ENCODE measurements at regions not wholly inside any gene's neighbourhood (a gene's known extent, or its start where the extent isn't known, plus 50 kb on each side); places are given as distances from the start of the nearest gene placed in this dataset.

DNA sequence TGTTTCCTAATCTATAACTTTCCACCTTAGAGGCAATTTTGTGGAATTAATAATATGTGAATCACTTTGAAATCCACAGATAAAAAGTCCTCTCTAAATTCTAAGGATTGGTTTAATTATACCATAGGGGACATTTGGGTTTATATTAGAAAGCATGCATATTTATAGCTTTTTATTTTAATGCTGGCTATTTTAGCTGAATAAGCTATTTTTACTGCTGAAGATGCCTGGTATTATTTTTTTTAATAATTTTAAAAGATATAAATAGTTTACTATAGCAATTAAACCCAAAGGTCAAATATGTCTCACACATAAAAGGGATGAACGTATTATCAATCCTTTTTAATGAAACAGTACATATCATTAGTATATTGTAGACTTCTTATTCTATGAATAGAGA, 415.4 kb downstream of the MAGEB5 start:
- Histone ChIP-seq H3K4me2 (replicated peaks; ENCODE audit: low read depth, low read length, poor library complexity, severe bottlenecking) (no peak overlapping the region), H3K9me3 (ENCODE audit: control extremely low read depth in 1 of 3, control insufficient read depth in 2 of 3, insufficient read depth in 1 of 3, low read length in 2 of 3) (no peaks in the 10 kb centered on the region), H3K9ac (ENCODE audit: low read length) (no peak overlapping the region), H3K79me2 (ENCODE audit: control insufficient read depth, insufficient read depth, low read length) (no peaks in the 10 kb centered on the region), H4K20me1 (ENCODE audit: control insufficient read depth, insufficient read depth, low read length, poor library complexity, severe bottlenecking) (no peaks in the 10 kb centered on the region), H3K27ac (ENCODE audit: low read length in 2 of 2) (no peak overlapping the region), H3K4me1 (ENCODE audit: control insufficient read depth in 2 of 2, insufficient read depth in 2 of 2, low read length in 2 of 2) (no peaks in the 10 kb centered on the region), H3K4me3 (ENCODE audit: control extremely low read depth in 1 of 5, extremely low read depth in 1 of 5, insufficient read depth in 1 of 5, low read depth in 2 of 5, low read length in 4 of 5) (no peak overlapping the region), H3K27me3 (replicated peaks in 1 of 4; ENCODE audit: control extremely low read depth in 1 of 4, control insufficient read depth in 3 of 4, insufficient read depth in 4 of 4, low read length in 3 of 4) (no peaks in the 10 kb centered on the region), H2AFZ (ENCODE audit: insufficient read depth, low read depth, low read length, poor library complexity, severe bottlenecking) (no peak overlapping the region), H3K36me3 (replicated peaks in 1 of 2; ENCODE audit: control extremely low read depth in 1 of 2, control insufficient read depth in 1 of 2, extremely low read depth in 1 of 2, insufficient read depth in 2 of 2, low read length in 1 of 2) (no peaks in the 10 kb centered on the region)
- H3K27ac Mint-ChIP-seq = no peak overlapping the region
- intact Hi-C loops (cut with micrococcal nuclease) = no loop called here
- WGBS (ENCODE audit: insufficient coverage) = no CpG with 5 or more reads among the region's 1 CpG
- ATAC-seq (ENCODE audit: low read depth) (no peak), DNase-seq (no peak)
- H3K4me1 Mint-ChIP-seq = no peaks in the 10 kb centered on the region
- TF ChIP-seq, protein P1, sequence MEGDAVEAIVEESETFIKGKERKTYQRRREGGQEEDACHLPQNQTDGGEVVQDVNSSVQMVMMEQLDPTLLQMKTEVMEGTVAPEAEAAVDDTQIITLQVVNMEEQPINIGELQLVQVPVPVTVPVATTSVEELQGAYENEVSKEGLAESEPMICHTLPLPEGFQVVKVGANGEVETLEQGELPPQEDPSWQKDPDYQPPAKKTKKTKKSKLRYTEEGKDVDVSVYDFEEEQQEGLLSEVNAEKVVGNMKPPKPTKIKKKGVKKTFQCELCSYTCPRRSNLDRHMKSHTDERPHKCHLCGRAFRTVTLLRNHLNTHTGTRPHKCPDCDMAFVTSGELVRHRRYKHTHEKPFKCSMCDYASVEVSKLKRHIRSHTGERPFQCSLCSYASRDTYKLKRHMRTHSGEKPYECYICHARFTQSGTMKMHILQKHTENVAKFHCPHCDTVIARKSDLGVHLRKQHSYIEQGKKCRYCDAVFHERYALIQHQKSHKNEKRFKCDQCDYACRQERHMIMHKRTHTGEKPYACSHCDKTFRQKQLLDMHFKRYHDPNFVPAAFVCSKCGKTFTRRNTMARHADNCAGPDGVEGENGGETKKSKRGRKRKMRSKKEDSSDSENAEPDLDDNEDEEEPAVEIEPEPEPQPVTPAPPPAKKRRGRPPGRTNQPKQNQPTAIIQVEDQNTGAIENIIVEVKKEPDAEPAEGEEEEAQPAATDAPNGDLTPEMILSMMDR (IDR thresholded peaks at IDR 0.05) = no peak
- no peak for TF ChIP-seq EZH2 (IDR thresholded peaks at IDR 0.05; ENCODE audit: borderline replicate concordance, insufficient read depth, low read depth, low read length, poor library complexity, severe bottlenecking)
- ChIA-PET CTCF (no interaction called here), POLR2A (no interaction called here)
- H3K9me3 Mint-ChIP-seq (ENCODE audit: insufficient read depth) = no peaks in the 10 kb centered on the region
- no peaks in the 10 kb centered on the region for H3K27me3 Mint-ChIP-seq
- H3K4me3 Mint-ChIP-seq = no peak overlapping the region

DNA sequence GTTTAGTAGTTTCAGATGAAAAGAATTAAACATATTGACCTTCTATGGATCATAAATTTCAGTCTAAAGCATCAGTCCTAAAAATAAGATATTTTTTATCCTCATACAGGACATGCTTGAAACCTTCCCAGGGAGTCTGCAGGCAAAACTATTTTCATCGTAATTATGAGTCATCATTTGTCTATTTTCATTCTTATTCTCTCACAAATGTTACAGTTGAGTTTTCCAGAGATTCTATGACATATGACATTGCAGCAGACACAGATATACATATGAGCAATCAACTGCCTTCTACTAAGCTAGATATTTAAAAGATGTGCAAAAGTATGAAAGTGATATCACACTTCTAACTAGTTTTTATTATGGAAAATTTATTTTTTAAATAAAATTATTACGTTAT, 398.0 kb downstream of the MAGEB5 start:
- H3K4me3 ChIP-seq (ENCODE audit: control extremely low read depth in 1 of 5, extremely low read depth in 1 of 5, insufficient read depth in 1 of 5, low read depth in 2 of 5, low read length in 4 of 5) = no peak overlapping the region
- Mint-ChIP-seq H3K4me3 (no peak overlapping the region), H3K9me3 (ENCODE audit: insufficient read depth) (no peaks in the 10 kb centered on the region), H3K27me3 (no peaks in the 10 kb centered on the region), H3K4me1 (no peaks in the 10 kb centered on the region), H3K27ac (no peak overlapping the region)
- no peaks in the 10 kb centered on the region for H3K36me3 ChIP-seq (replicated peaks in 1 of 2; ENCODE audit: control extremely low read depth in 1 of 2, control insufficient read depth in 1 of 2, extremely low read depth in 1 of 2, insufficient read depth in 2 of 2, low read length in 1 of 2)
- H3K27ac ChIP-seq (ENCODE audit: low read length in 2 of 2) = no peak overlapping the region
- ATAC-seq (ENCODE audit: low read depth) (no peak), DNase-seq (no peak)
- intact Hi-C loops (cut with micrococcal nuclease) = no loop called here
- no peaks in the 10 kb centered on the region for H4K20me1 ChIP-seq (ENCODE audit: control insufficient read depth, insufficient read depth, low read length, poor library complexity, severe bottlenecking)
- H3K9me3 ChIP-seq (ENCODE audit: control extremely low read depth in 1 of 3, control insufficient read depth in 2 of 3, insufficient read depth in 1 of 3, low read length in 2 of 3) = no peaks in the 10 kb centered on the region
- CTCF ChIA-PET = no interaction called here
- H2AFZ ChIP-seq (ENCODE audit: insufficient read depth, low read depth, low read length, poor library complexity, severe bottlenecking) = no peak overlapping the region
- WGBS (ENCODE audit: insufficient coverage) = no CpG with 5 or more reads among the region's 2 CpGs
- POLR2A ChIA-PET = no interaction called here
- TF ChIP-seq EZH2 (IDR thresholded peaks at IDR 0.05; ENCODE audit: borderline replicate concordance, insufficient read depth, low read depth, low read length, poor library complexity, severe bottlenecking) = no peak
- TF ChIP-seq, protein P1 (IDR thresholded peaks at IDR 0.05) = no peak
- H3K4me1 ChIP-seq (ENCODE audit: control insufficient read depth in 2 of 2, insufficient read depth in 2 of 2, low read length in 2 of 2) = no peaks in the 10 kb centered on the region
- H3K9ac ChIP-seq (ENCODE audit: low read length) = no peak overlapping the region
- H3K4me2 ChIP-seq (replicated peaks; ENCODE audit: low read depth, low read length, poor library complexity, severe bottlenecking) = no peak overlapping the region
- H3K79me2 ChIP-seq (ENCODE audit: control insufficient read depth, insufficient read depth, low read length) = no peaks in the 10 kb centered on the region
- H3K27me3 ChIP-seq (replicated peaks in 1 of 4; ENCODE audit: control extremely low read depth in 1 of 4, control insufficient read depth in 3 of 4, insufficient read depth in 4 of 4, low read length in 3 of 4) = no peaks in the 10 kb centered on the region
